ENCODE measurements at regions not wholly inside any gene's neighbourhood (a gene's known extent, or its start where the extent isn't known, plus 50 kb on each side); places are given as distances from the start of the nearest gene placed in this dataset.

DNA sequence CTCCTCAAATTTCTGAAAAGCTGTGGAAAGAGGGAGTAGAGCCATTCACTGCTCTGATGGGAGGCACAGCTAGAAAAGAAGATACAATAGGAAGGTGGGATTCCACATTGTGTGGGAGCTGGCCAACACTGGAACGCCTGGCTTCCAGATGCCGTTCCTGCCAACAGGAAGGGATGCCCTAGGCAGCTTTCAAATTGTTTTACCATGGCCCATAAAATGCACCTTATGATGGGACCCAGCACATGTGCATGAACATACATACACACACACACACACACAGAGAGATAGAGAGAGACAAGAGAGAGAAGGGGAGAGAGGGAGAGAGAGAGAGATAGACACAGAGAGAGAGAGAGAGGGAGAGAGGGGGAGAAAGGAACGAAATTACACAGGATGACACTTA is 86.1 kb upstream of the BZW1 start:
- Mint-ChIP-seq H3K36me3 (ENCODE audit: insufficient read depth) (no peaks in the 10 kb centered on the region), H3K27ac (ENCODE audit: low read depth) (no peak overlapping the region), H3K4me1 (no peaks in the 10 kb centered on the region), H3K9me3 (no peaks in the 10 kb centered on the region), H3K4me3 (no peak overlapping the region), H3K27me3 (peaks cover 19% of the 10 kb centered on the region)
- DNase-seq (ENCODE audit: low spot score in 2 of 2) (no peak), ATAC-seq (replicated peaks; ENCODE audit: extremely low read depth, poor library complexity, severe bottlenecking) (no peak)

DNA sequence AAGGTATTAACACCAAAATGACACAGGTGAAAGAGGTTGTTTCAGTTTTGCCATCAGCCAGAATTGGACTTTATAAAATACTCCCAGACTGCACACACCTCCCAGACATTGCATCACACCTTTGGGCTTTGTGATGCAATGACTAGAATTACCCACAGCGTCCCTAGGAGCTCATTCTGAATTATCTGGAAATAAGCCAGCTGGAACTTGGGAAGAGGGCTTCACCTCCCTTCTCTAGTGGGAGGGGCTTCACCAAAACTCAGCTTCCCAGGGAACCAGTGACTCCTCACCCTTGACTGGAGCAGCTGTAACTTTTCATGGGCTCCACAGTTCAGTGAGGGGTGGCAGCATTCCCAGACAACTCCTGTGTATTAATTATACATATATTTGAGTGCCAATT is 83.1 kb upstream of the BZW1 start:
- H3K9me3 Mint-ChIP-seq = no peaks in the 10 kb centered on the region
- H3K4me1 Mint-ChIP-seq = no peaks in the 10 kb centered on the region
- H3K27me3 Mint-ChIP-seq = peaks cover 42% of the 10 kb centered on the region
- no peak overlapping the region for H3K4me3 Mint-ChIP-seq
- no peak for DNase-seq (ENCODE audit: low spot score in 2 of 2)
- H3K27ac Mint-ChIP-seq (ENCODE audit: low read depth) = no peak overlapping the region
- no peaks in the 10 kb centered on the region for H3K36me3 Mint-ChIP-seq (ENCODE audit: insufficient read depth)
- ATAC-seq (replicated peaks; ENCODE audit: extremely low read depth, poor library complexity, severe bottlenecking) = no peak

DNA sequence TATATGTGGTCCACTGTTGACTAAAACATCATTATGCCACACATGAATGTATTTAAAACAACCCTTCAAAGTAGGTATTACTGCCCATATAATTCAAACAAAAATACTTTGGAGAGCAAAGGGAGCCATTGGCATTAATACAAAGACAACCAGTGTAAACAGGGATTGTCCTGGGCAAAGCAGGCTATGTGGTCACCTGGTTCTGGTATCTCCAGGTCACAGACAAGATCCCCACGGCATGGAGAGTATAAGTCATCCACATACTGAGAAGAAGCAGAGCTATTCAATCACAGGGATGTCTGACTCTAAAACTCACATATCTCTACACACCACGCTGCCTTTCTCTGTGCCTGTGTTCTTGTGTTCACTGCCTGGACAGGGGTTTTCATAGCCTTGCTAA is 81.4 kb upstream of the BZW1 start:
- Mint-ChIP-seq H3K27ac (ENCODE audit: low read depth) (no peak overlapping the region), H3K27me3 (peaks cover 34% of the 10 kb centered on the region), H3K4me3 (no peak overlapping the region), H3K36me3 (ENCODE audit: insufficient read depth) (no peaks in the 10 kb centered on the region), H3K4me1 (no peaks in the 10 kb centered on the region), H3K9me3 (no peaks in the 10 kb centered on the region)
- DNase-seq (ENCODE audit: low spot score in 2 of 2) = no peak
- no peak for ATAC-seq (replicated peaks; ENCODE audit: extremely low read depth, poor library complexity, severe bottlenecking)

DNA sequence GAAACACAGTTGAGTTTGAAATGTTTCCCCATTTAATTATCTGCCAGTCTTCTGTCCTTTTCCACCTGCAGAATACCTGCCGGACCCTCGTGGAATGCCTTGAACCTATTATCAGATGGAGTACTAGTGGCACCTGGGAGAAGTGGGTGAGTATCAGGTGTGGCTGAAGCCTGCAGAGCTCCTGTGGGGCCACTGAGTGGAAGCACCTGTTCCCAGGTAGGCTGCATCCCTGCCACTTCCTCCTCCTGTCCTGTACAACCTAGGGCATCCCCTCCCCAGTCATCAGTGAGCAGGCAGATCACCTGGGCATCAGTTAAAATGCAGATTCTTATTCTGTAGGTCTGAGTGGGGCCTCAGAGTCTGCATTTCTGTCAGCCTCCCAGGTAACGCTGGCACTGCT is 80.8 kb upstream of the BZW1 start:
- Mint-ChIP-seq H3K9me3 (no peaks in the 10 kb centered on the region), H3K4me3 (no peak overlapping the region), H3K4me1 (no peaks in the 10 kb centered on the region), H3K27ac (ENCODE audit: low read depth) (no peak overlapping the region), H3K36me3 (ENCODE audit: insufficient read depth) (no peaks in the 10 kb centered on the region), H3K27me3 (peaks cover 28% of the 10 kb centered on the region)
- ATAC-seq (replicated peaks; ENCODE audit: extremely low read depth, poor library complexity, severe bottlenecking) = no peak
- no peak for DNase-seq (ENCODE audit: low spot score in 2 of 2)

DNA sequence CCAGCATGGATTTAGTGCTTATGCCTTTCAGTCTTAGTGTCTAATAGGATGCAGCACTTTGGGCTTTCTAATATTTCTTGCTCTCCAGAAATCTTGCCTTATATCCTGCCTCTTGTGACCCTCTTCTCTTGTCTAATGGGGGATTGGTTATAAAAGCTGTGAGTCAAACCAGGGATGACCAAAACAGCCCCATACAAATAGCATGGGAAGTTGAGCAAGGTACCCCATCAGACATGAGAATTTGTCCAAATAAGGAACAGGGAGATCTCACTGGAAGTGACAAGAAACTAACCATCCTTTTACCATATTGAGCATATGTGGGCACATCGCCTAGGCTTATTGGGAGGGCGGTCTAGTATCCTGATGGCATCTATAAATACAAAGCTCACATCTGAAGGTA is 78.8 kb upstream of the BZW1 start:
- Mint-ChIP-seq H3K36me3 (ENCODE audit: insufficient read depth) (no peaks in the 10 kb centered on the region), H3K27ac (ENCODE audit: low read depth) (no peak overlapping the region), H3K9me3 (no peaks in the 10 kb centered on the region), H3K27me3 (peaks cover 42% of the 10 kb centered on the region), H3K4me3 (no peak overlapping the region), H3K4me1 (no peaks in the 10 kb centered on the region)
- DNase-seq (ENCODE audit: low spot score in 2 of 2) (no peak), ATAC-seq (replicated peaks; ENCODE audit: extremely low read depth, poor library complexity, severe bottlenecking) (no peak)

DNA sequence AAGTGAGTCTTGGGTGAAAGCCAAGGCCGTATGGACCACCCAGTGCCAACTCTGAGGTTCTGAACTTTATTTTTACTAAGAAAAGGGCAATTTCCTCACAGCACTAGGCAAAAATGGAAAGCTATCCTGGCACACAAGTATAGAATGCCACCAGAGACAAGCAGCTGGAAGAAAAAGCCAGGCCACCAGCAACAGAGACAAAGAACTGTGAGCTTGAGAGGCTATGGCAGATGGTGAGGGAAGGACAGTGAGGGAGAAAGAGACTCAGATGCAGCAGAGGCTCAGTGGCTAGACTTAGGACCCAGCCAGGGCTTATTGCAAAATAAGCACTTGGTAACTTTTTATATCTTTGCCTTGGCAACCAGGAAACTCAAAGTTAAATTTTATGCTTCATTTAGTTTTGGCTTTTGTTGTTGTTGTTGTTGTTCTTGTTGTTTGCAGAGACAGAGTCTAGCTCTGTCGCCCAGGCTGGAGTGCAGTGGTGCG is 78.0 kb upstream of the BZW1 start:
- ATAC-seq (replicated peaks; ENCODE audit: extremely low read depth, poor library complexity, severe bottlenecking) (no peak), DNase-seq (ENCODE audit: low spot score in 2 of 2) (no peak)
- peaks cover 42% of the 10 kb centered on the region for H3K27me3 Mint-ChIP-seq
- H3K4me3 Mint-ChIP-seq = no peak overlapping the region
- no peaks in the 10 kb centered on the region for H3K9me3 Mint-ChIP-seq
- no peaks in the 10 kb centered on the region for H3K36me3 Mint-ChIP-seq (ENCODE audit: insufficient read depth)
- no peak overlapping the region for H3K27ac Mint-ChIP-seq (ENCODE audit: low read depth)
- H3K4me1 Mint-ChIP-seq = no peaks in the 10 kb centered on the region

DNA sequence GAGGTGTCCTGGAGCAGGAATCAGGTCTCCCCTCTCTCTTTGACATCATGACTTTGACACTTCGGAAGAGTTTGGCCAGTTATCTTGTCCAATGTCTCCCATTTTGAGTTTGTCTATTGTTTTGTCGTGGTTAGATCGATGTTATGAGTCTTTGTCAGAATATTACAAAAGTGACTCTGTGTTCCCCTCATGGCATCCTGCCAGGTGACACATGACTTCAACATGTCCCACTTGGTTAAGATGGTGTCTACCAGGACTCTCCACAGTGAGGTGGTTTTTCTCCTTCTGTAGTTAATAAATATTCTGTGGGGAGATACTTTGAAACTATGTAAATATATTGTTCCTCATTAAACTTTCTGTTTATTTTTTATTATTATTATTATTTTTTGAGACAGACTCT is 76.6 kb upstream of the BZW1 start:
- Mint-ChIP-seq H3K9me3 (no peaks in the 10 kb centered on the region), H3K4me3 (no peak overlapping the region), H3K36me3 (ENCODE audit: insufficient read depth) (no peaks in the 10 kb centered on the region), H3K27me3 (peaks cover 51% of the 10 kb centered on the region), H3K27ac (ENCODE audit: low read depth) (no peak overlapping the region), H3K4me1 (no peaks in the 10 kb centered on the region)
- DNase-seq (ENCODE audit: low spot score in 2 of 2) (no peak), ATAC-seq (replicated peaks; ENCODE audit: extremely low read depth, poor library complexity, severe bottlenecking) (no peak)

DNA sequence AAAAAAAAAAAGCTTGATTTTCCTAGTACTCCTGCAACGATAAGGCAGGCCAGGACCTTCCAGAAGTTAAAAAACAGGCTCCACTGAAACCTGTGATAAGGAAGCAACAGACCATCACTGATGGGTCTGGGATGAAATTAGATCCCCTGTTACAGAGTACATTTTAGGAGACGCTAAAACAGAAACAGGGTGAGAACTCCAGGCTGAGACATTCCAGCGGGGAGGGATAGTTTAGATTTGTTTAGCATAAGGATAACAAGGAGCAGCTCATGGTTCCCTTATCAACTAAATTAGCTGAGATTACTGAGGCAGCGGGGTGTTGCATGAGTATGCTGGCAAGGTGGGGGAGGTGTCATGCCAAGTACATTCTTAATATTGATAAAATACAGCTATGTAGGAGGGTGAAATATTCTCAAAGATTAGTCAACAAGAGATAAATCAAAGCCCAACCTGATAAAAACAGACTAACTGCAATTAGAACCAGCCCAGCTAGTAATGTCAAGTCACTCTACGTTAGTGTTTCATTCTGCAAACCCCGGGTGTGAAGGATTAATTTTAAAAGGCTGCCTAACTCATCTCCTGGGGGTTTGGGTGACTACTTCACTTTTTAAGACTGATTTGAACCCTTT is 75.0 kb upstream of the BZW1 start:
- H3K9me3 Mint-ChIP-seq = no peaks in the 10 kb centered on the region
- no peaks in the 10 kb centered on the region for H3K4me1 Mint-ChIP-seq
- H3K36me3 Mint-ChIP-seq (ENCODE audit: insufficient read depth) = no peaks in the 10 kb centered on the region
- H3K27me3 Mint-ChIP-seq = peaks cover 53% of the 10 kb centered on the region
- no peak overlapping the region for H3K4me3 Mint-ChIP-seq
- ATAC-seq (replicated peaks; ENCODE audit: extremely low read depth, poor library complexity, severe bottlenecking) (no peak), DNase-seq (ENCODE audit: low spot score in 2 of 2) (no peak)
- no peak overlapping the region for H3K27ac Mint-ChIP-seq (ENCODE audit: low read depth)

DNA sequence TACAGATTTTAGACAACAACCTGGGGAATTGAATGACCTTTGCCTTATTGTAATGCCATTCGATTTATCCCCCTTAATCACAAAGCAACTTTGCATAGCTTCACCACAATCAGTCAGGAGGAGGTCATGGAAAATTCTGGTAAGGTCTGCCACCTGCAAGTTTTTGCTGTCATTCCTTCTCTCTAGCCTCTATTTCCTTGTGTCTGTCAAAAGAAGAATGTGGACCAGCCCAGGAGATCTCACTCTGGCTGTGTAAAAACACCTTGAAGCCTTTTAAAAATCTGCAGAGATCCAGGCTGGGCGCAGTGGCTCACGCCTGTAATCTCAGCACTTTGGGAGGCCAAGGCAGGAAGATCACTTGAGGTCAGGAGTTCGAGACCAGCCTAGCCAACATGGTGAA is 74.1 kb upstream of the BZW1 start:
- Mint-ChIP-seq H3K36me3 (ENCODE audit: insufficient read depth) (no peaks in the 10 kb centered on the region), H3K27ac (ENCODE audit: low read depth) (no peak overlapping the region), H3K4me1 (no peaks in the 10 kb centered on the region), H3K4me3 (no peak overlapping the region), H3K27me3 (peaks cover 51% of the 10 kb centered on the region), H3K9me3 (no peaks in the 10 kb centered on the region)
- ATAC-seq (replicated peaks; ENCODE audit: extremely low read depth, poor library complexity, severe bottlenecking) = no peak
- DNase-seq (ENCODE audit: low spot score in 2 of 2) = no peak

DNA sequence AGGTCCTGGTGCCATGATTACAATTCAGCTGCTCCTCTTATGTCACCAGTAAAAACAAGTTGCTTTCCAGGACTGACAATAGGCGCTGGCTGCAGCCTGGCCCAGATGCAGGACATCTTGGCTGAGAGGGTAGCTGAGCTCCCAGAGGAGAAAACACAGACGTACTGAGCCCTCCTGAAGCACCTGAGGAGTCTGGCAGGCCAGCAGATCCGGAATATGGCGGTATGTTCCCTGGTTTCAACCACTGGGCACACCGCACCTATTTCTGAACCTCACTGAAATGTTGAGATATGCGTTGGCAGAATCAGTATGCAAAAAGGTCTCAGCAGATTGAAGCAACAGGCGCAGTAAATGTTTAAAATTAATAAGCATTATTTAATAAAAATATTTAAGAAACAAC is 73.1 kb upstream of the BZW1 start:
- DNase-seq (ENCODE audit: low spot score in 2 of 2) (no peak), ATAC-seq (replicated peaks; ENCODE audit: extremely low read depth, poor library complexity, severe bottlenecking) (no peak)
- no peaks in the 10 kb centered on the region for H3K4me1 Mint-ChIP-seq
- H3K27ac Mint-ChIP-seq (ENCODE audit: low read depth) = no peak overlapping the region
- no peak overlapping the region for H3K4me3 Mint-ChIP-seq
- H3K27me3 Mint-ChIP-seq = peaks cover 43% of the 10 kb centered on the region
- H3K36me3 Mint-ChIP-seq (ENCODE audit: insufficient read depth) = no peaks in the 10 kb centered on the region
- no peaks in the 10 kb centered on the region for H3K9me3 Mint-ChIP-seq

DNA sequence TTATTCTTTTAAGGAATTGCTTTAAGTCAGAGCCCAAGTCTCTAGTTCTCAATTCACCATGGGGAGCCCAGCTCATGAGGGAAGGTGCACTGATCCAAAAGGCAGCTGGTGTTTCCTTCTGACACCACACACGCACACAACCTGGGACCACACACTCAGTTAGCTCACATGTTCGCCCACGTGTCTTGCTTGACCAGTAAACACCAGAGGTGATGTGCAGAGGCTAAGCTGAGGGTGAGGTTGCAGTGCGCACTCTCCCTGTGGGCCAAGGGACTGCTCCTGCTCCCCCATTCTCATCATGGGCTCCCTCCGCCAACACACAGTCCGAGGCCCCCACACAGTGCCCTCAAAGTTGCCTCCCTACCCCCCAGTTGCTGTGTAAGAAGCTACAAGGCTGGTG is 70.8 kb upstream of the BZW1 start:
- no peak overlapping the region for H3K27ac Mint-ChIP-seq (ENCODE audit: low read depth)
- H3K36me3 Mint-ChIP-seq (ENCODE audit: insufficient read depth) = no peaks in the 10 kb centered on the region
- no peaks in the 10 kb centered on the region for H3K4me1 Mint-ChIP-seq
- no peak for ATAC-seq (replicated peaks; ENCODE audit: extremely low read depth, poor library complexity, severe bottlenecking)
- no peaks in the 10 kb centered on the region for H3K9me3 Mint-ChIP-seq
- DNase-seq (ENCODE audit: low spot score in 2 of 2) = no peak
- H3K4me3 Mint-ChIP-seq = no peak overlapping the region
- H3K27me3 Mint-ChIP-seq = peaks cover 40% of the 10 kb centered on the region

DNA sequence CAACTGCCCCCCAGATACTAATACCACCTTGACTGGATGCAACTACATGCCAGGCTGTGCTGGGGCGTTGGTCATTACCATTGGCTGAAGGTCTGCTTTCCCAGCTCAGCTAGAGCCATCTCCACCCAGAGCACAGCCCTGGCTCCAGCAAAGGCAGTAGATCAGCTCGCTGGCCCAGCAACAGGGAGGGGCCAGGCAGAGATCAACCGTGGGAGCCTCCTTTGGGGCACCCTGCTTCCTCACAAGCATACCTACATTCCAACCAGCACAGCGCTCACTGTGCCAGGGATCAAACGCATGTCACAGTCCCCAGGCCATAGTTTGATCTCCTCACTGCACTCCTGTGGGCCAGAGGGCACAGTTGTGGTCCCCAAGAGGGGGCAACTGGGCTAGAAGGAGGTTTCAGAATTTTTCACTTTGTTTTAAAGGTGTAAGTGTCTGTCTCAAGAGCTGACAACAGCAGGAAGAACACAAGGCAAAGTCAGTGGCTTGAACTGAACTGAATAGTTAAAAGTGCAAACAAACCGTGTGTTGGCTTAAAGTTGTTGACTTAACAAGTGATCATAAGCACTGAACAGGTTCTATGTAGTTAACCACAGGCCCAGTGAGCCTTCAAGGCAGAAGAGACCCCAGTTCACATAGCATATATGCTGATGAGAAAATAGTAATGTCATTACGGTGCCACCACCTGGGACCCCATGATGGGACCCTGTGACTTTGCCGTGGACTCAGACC is 70.1 kb upstream of the BZW1 start:
- Mint-ChIP-seq H3K9me3 (no peaks in the 10 kb centered on the region), H3K27me3 (peaks cover 36% of the 10 kb centered on the region), H3K4me1 (no peaks in the 10 kb centered on the region), H3K36me3 (ENCODE audit: insufficient read depth) (no peaks in the 10 kb centered on the region), H3K27ac (ENCODE audit: low read depth) (no peak overlapping the region), H3K4me3 (no peak overlapping the region)
- no peak for ATAC-seq (replicated peaks; ENCODE audit: extremely low read depth, poor library complexity, severe bottlenecking)
- DNase-seq (ENCODE audit: low spot score in 2 of 2) = no peak

DNA sequence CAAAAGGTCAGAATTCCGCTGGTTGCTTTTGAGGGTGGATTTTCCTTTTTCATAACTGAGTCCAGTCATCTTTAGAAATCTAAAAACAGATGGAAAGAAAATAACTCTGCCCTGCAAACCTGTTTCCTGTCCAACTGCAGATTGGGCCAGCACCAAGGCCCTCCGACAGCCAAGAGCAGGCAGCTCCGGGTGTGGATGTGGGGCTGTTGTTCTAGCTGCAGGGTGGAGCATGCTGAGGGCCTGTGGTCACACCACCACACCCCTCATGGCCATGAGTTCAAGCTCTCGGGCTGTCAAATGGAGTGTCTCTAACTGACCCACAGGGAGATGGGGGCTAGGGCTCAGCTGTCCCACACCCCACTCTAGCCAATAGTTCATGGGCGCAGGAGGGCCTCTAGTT is 69.3 kb upstream of the BZW1 start:
- Mint-ChIP-seq H3K4me3 (no peak overlapping the region), H3K27me3 (peaks cover 28% of the 10 kb centered on the region), H3K27ac (ENCODE audit: low read depth) (no peak overlapping the region), H3K36me3 (ENCODE audit: insufficient read depth) (no peaks in the 10 kb centered on the region), H3K4me1 (no peaks in the 10 kb centered on the region), H3K9me3 (no peaks in the 10 kb centered on the region)
- DNase-seq (ENCODE audit: low spot score in 2 of 2) = no peak
- no peak for ATAC-seq (replicated peaks; ENCODE audit: extremely low read depth, poor library complexity, severe bottlenecking)

Data from central memory CD8-positive, alpha-beta T cell (primary cell).